ENCODE measurements at regions not wholly inside any gene's neighbourhood (a gene's known extent, or its start where the extent isn't known, plus 50 kb on each side); places are given as distances from the start of the nearest gene placed in this dataset.
"Not testable (repeated sequence)": the region's sequence is repeated elsewhere in the genome, so short reads cannot be mapped to it uniquely, and the experiment has no call there.

- no peak overlapping the region for H3K4me3 ChIP-seq (ENCODE audit: low read depth, low read length)
- TF ChIP-seq, protein P1, sequence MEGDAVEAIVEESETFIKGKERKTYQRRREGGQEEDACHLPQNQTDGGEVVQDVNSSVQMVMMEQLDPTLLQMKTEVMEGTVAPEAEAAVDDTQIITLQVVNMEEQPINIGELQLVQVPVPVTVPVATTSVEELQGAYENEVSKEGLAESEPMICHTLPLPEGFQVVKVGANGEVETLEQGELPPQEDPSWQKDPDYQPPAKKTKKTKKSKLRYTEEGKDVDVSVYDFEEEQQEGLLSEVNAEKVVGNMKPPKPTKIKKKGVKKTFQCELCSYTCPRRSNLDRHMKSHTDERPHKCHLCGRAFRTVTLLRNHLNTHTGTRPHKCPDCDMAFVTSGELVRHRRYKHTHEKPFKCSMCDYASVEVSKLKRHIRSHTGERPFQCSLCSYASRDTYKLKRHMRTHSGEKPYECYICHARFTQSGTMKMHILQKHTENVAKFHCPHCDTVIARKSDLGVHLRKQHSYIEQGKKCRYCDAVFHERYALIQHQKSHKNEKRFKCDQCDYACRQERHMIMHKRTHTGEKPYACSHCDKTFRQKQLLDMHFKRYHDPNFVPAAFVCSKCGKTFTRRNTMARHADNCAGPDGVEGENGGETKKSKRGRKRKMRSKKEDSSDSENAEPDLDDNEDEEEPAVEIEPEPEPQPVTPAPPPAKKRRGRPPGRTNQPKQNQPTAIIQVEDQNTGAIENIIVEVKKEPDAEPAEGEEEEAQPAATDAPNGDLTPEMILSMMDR (IDR thresholded peaks at IDR 0.05; ENCODE audit: low read depth, low read length) = no peak
- in situ Hi-C loops (cut with HindIII; ENCODE audit: low sequenced_read_pairs) = no loop called here
- no peak for DNase-seq (ENCODE audit: low read depth, low spot score)
Observed at GRCh38 chr15:99464137-99464536, 101.6 kb upstream of the MEF2A start.

DNA sequence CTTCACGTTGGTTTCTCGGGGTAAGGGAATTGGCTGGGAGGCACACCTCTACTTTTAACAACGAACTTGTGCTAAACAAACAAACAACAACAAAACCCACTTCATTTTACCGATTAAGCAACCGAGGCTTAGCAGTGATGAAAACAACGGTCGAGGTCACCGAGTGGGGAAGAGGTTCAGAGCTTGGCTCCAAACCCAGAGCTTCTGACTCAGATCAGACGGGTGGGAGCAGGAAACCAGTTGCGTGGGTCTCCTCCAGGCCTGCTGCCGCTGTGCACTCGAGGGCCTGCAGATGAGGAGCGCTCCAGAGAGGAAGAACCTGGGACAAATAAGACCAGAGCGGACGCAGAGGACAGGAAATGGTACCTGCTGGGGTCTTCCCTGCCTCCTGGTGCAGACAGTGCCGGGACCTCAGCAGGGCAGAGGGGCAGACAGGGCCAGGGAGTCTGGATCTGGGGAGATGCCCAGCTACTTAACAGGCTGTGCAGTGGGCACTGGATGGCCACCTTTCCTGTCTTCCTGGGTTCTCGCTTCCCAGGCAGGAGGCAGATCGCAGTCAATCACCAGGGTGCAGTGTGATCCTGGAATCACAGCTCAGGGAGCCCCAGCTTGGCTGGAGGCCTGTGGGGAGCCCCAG lies 99.0 kb upstream of the MEF2A start:
- TF ChIP-seq, protein P1 (IDR thresholded peaks at IDR 0.05; ENCODE audit: low read depth, low read length) = no peak
- no peak for DNase-seq (ENCODE audit: low read depth, low spot score)
- in situ Hi-C loops (cut with HindIII; ENCODE audit: low sequenced_read_pairs) = no loop called here
- no peak overlapping the region for H3K4me3 ChIP-seq (ENCODE audit: low read depth, low read length)

DNA sequence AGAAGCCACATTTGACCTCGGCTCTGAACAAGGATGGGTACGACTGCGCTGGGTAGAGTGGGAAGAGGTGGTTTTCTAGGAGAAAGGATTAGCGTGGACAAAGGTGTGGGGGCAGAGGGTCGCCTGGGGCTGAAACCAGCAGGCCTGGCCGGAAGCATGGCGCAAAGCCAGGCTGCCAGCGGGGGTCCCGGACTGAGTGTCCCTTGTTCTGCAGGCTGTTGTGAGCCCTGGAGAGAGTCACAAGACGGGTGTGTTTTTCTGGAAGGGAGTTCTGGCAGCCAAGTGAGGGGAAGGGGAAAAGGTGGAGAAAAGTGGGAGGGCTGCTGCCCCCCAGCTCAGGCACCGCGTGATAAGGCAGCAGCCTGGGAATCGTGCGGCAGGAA lies 98.5 kb upstream of the MEF2A start:
- DNase-seq (ENCODE audit: low read depth, low spot score) = no peak
- TF ChIP-seq, protein P1 (IDR thresholded peaks at IDR 0.05; ENCODE audit: low read depth, low read length) = no peak
- no peak overlapping the region for H3K4me3 ChIP-seq (ENCODE audit: low read depth, low read length)
- in situ Hi-C loops (cut with HindIII; ENCODE audit: low sequenced_read_pairs) = no loop called here

DNA sequence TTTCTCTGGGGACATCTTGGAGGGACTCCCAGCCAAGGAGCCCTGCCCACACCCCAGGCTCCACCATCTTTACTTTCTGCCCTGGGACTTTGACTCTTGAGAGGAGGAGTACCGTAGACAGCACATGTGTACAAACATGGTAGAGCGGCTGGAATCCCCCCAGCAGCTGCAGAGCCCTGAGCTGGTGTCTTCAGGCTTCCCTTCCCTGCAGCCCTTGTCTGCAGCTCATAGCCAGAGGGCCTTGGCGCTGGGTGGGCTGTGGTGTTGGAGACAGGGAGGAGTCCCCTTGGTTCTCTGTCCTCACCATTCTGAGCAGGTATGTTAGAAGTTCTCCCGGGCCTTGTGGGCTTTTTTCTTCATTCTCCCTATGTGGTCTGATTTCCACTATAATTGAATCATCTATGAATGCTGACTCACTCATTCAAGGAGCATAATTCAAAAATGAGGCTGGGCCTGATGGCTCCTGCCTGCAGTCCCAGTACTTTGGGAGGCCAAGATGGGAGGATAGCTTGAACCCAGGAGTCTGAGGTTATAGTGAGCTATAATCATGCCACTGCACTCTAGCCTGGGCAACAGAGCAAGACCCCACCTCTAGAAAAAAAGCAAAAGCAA lies 97.8 kb upstream of the MEF2A start:
- DNase-seq (ENCODE audit: low read depth, low spot score) = no peak
- in situ Hi-C loops (cut with HindIII; ENCODE audit: low sequenced_read_pairs) = no loop called here

GRCh38 chr15:99470204-99470603 lies 95.6 kb upstream of the MEF2A start:
- in situ Hi-C loops (cut with HindIII; ENCODE audit: low sequenced_read_pairs); DNase-seq (ENCODE audit: low read depth, low spot score); H3K4me3 ChIP-seq (ENCODE audit: low read depth, low read length): not testable (repeated sequence)

More for the DNA sequence above, 97.8 kb upstream of the MEF2A start:
- TF ChIP-seq, protein P1 (IDR thresholded peaks at IDR 0.05; ENCODE audit: low read depth, low read length) = no peak
- H3K4me3 ChIP-seq (ENCODE audit: low read depth, low read length) = no peak overlapping the region

DNA sequence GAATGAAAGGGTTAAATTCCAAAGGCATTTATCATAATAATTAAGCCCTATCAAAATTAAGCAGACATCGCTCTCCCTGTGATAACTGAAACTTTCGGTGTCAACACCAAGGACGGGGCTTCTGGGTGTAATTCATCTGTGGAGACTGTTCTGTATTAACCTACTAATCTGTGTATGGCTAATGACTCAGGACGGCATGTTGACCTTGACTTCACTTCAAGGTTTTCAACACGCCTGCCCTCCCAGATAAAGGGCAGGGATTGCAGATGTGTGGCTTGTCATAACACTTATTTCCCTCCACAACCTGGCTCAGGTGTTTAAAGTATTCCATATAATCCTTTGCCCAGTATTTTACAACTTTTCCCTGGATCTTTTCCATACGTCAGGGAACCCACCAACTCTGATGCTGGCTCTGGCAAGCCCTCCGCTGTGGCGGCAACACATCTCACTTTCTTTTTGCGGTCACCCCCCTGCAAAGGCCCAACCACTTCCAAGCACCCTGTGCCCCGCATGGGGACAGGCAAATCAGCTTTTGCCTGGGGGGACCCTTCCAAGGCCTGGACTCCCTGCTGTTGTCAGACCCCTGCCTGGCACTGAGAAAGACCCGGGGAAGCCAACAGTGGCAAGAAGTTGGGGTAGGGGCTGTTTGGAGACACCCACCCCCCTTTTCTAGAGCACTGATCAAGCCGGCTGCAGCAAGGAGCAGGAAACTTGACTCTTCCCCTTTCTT lies 93.2 kb upstream of the MEF2A start:
- TF ChIP-seq, protein P1 (IDR thresholded peaks at IDR 0.05; ENCODE audit: low read depth, low read length) = no peak
- H3K4me3 ChIP-seq (ENCODE audit: low read depth, low read length) = no peak overlapping the region
- DNase-seq (ENCODE audit: low read depth, low spot score) = no peak
- in situ Hi-C loops (cut with HindIII; ENCODE audit: low sequenced_read_pairs) = no loop called here

Data from astrocyte of the spinal cord (primary cell).